K562 (cell line): ENCODE measurements at regions not wholly inside any gene's neighbourhood (a gene's known extent, or its start where the extent isn't known, plus 50 kb on each side); places are given as distances from the start of the nearest gene placed in this dataset.

Experiments used
- ATAC-seq: fragments of 200-7000 bp; cut with Tn5 transposase; 3 replicates; pipeline ENCODE4 v1.9.1; 2020; ENCODE audit warnings: moderate library complexity
- BruUV-seq: library from RNA; stranded (reverse); fragments of 400-500 nt; replicated peaks from 2 replicates; lab custom pipeline; 2021; lab: Mats Ljungman, UMichigan
- CTCF ChIA-PET: fragments of 300-600 bp; formaldehyde crosslinking; extraction: SDS; loops from one replicate; lab custom pipeline; 2021; ENCODE audit warnings: low intra/inter-chr PET ratio; lab: Yijun Ruan, JAX
- POLR2A ChIA-PET: fragments of 300-600, 350-650 bp; sonication (Branson Sonifier 250); formaldehyde crosslinking; extraction: SDS; loops from one replicate; lab custom pipeline; 2021; ENCODE audit warnings: antibody characterized with exemption, inconsistent platforms; lab: Yijun Ruan, JAX
- DNase-seq, 4 experiments: peaks; one replicate each; pipeline versions ENCODE4 v3.0.0 to v3.0.0-alpha.2; 2011 to 2018; ENCODE audit warnings: low spot score in 3 of 4, mixed read lengths in 3 of 4; ENCODE audit errors: extremely low read depth in 1 of 4
- FAIRE-seq: peaks from 2 replicates; lab custom pipeline; 2011; peaks lifted over from hg19 to GRCh38; lab: Jason Lieb, UNC
- H2AFZ ChIP-seq: 2 replicates; pipeline ENCODE4 v1.6.0; 2011; ENCODE audit warnings: low read depth, low read length, control low read depth, inconsistent platforms
- H3K27ac ChIP-seq: fragments of 200-600 bp; 3 replicates; pipeline ENCODE4 v1.8.0; 2011; ENCODE audit warnings: low read depth, mild to moderate bottlenecking, control low read depth, inconsistent platforms, low read length, moderate library complexity, mixed read lengths; ENCODE audit errors: extremely low read depth
- H3K27me3 ChIP-seq, 2 experiments: fragments of 300-600 bp in 1 of 2; 2 replicates in 1 of 2; 3 replicates in 1 of 2; pipeline versions ENCODE4 v1.6.0 to v1.8.0; 2011; ENCODE audit warnings: inconsistent platforms in 2 of 2, low read length in 2 of 2, mild to moderate bottlenecking in 1 of 2, mixed read lengths in 1 of 2, moderate library complexity in 1 of 2; ENCODE audit not compliant: control insufficient read depth in 2 of 2, insufficient read depth in 2 of 2
- H3K36me3 ChIP-seq: fragments of 300-600 bp; 3 replicates; pipeline ENCODE4 v1.8.0; 2011; ENCODE audit warnings: mild to moderate bottlenecking, low read length, inconsistent platforms; ENCODE audit not compliant: control insufficient read depth, insufficient read depth
- H3K4me1 ChIP-seq, 2 experiments: fragments of 200-600 bp in 1 of 2; replicated peaks in 1 of 2; 2 replicates in 1 of 2; 3 replicates in 1 of 2; pipeline versions ENCODE4 v1.5.1 to v1.8.0; 2011; ENCODE audit warnings: inconsistent platforms in 2 of 2, low read length in 2 of 2, mild to moderate bottlenecking in 1 of 2, mixed read lengths in 1 of 2, moderate library complexity in 1 of 2; ENCODE audit not compliant: control insufficient read depth in 2 of 2, insufficient read depth in 2 of 2
- H3K4me2 ChIP-seq: 2 replicates; pipeline ENCODE4 v1.6.1; 2011; ENCODE audit warnings: low read length, control low read depth, inconsistent platforms, mixed read lengths; ENCODE audit not compliant: insufficient read depth
- H3K4me3 ChIP-seq: fragments of 200-600 bp; sonication (generic), shearing (Covaris generic); 2 replicates; pipeline ENCODE4 v1.5.1; 2016; ENCODE audit warnings: control low read depth, inconsistent platforms
- H3K79me2 ChIP-seq: fragments of 200-600 bp; 3 replicates; pipeline ENCODE4 v1.8.0; 2011; ENCODE audit warnings: low read length, inconsistent platforms; ENCODE audit not compliant: control insufficient read depth, insufficient read depth
- H3K9ac ChIP-seq, 2 experiments: 2 replicates each; pipeline versions ENCODE4 v1.6.0 to v1.6.1; 2011; ENCODE audit warnings: low read depth in 2 of 2, low read length in 2 of 2, control low read depth in 1 of 2, inconsistent platforms in 1 of 2, mild to moderate bottlenecking in 1 of 2, mixed read lengths in 1 of 2; ENCODE audit not compliant: insufficient read depth in 1 of 2
- H3K9me1 ChIP-seq: one replicate; pipeline ENCODE4 v1.6.0; 2011; ENCODE audit warnings: inconsistent platforms, mild to moderate bottlenecking, low read length, moderate library complexity; ENCODE audit not compliant: control insufficient read depth, insufficient read depth
- H3K9me3 ChIP-seq: replicated peaks from 2 replicates; pipeline ENCODE4 v1.5.1; 2011; ENCODE audit warnings: low read depth, low read length, inconsistent platforms; ENCODE audit not compliant: control insufficient read depth, insufficient read depth
- H4K20me1 ChIP-seq: replicated peaks from 2 replicates; pipeline ENCODE4 v1.6.1; 2011; ENCODE audit warnings: low read length, inconsistent platforms, mixed read lengths; ENCODE audit not compliant: control insufficient read depth, insufficient read depth
- BCOR ChIP-seq: fragments of 450-650 bp; IDR thresholded peaks from 2 replicates; pipeline ENCODE4 v1.6.1; 2016
- HDAC8 ChIP-seq: fragments of 450-650 bp; IDR thresholded peaks from 2 replicates; pipeline ENCODE4 v1.6.1; 2016; ENCODE audit warnings: mild to moderate bottlenecking, missing genetic modification characterization, moderate library complexity, missing compliant biosample characterization
- HDGF ChIP-seq: fragments of 450-650 bp; IDR thresholded peaks from 2 replicates; pipeline ENCODE4 v1.6.1; 2016
- KDM1A ChIP-seq, 2 experiments: fragments of 450-650 bp; IDR thresholded peaks; 2 replicates each; pipeline ENCODE4 v1.6.1; 2016; ENCODE audit warnings: mild to moderate bottlenecking in 2 of 2
- NEUROD1 ChIP-seq: fragments of 150-350 bp; IDR thresholded peaks from 2 replicates; pipeline ENCODE4 v1.6.1; 2014; ENCODE audit warnings: borderline replicate concordance, low read length, low read depth; ENCODE audit not compliant: partially characterized antibody
- PHTF2 ChIP-seq: fragments of 250-450 bp; sonication (Bioruptor Pico); IDR thresholded peaks from 2 replicates; pipeline ENCODE4 v1.5.0; 2021; ENCODE audit warnings: mild to moderate bottlenecking
- POLR2AphosphoS5 ChIP-seq: IDR thresholded peaks from 2 replicates; pipeline ENCODE4 v1.6.1; 2011; ENCODE audit warnings: mild to moderate bottlenecking, low read depth, low read length, moderate library complexity; ENCODE audit not compliant: control insufficient read depth, insufficient read depth
- RBM17 ChIP-seq: fragments of 200-400 bp; formaldehyde crosslinking; IDR thresholded peaks from 2 replicates; pipeline ENCODE4 v1.6.1; 2017; ENCODE audit warnings: low read depth, mild to moderate bottlenecking, low read length, borderline replicate concordance
- SIRT6 ChIP-seq: IDR thresholded peaks from one replicate; pipeline ENCODE4 v1.6.1; 2012; ENCODE audit warnings: low read depth, mild to moderate bottlenecking, control low read depth, inconsistent platforms, low read length, moderate library complexity
- SMARCC2 ChIP-seq: fragments of 450-650 bp; IDR thresholded peaks from 2 replicates; pipeline ENCODE4 v1.6.1; 2017; ENCODE audit warnings: antibody characterized with exemption, moderate library complexity, mild to moderate bottlenecking, low read depth
- SREBF1 ChIP-seq: fragments of 150-350 bp; IDR thresholded peaks from 2 replicates; pipeline ENCODE4 v1.6.1; 2014; ENCODE audit warnings: antibody characterized with exemption, low read depth, low read length, borderline replicate concordance
- ZNF780A ChIP-seq: fragments of 250-450 bp; sonication (Bioruptor Pico); IDR thresholded peaks from 2 replicates; pipeline ENCODE4 v1.5.0; 2021; ENCODE audit warnings: mild to moderate bottlenecking
- WGBS: fragments of 100-300 bp; shearing (Covaris generic); methylation state at CpG from one replicate; pipeline ENCODE4 v1.1.6; 2016; ENCODE audit warnings: low coverage, mixed read lengths; ENCODE audit not compliant: insufficient coverage; ENCODE audit errors: missing lambda C conversion rate; 5-methylcytosine and 5-hydroxymethylcytosine counted together
- in situ Hi-C: fragments of 300-500 bp; cut with MboI; formaldehyde crosslinking; loops from 4 replicates; pipeline ENCODE4 v1.15.0; 2018; ENCODE audit warnings: inconsistent platforms, mixed read lengths
- intact Hi-C: fragments of 100-400 bp; cut with micrococcal nuclease; formaldehyde crosslinking; loops from 2 replicates; pipeline ENCODE4 v1.14.2; 2022
- TF ChIP-seq, protein P1 (sequence below): sonication (generic); formaldehyde crosslinking; IDR thresholded peaks from 2 replicates; pipeline ENCODE4 v1.8.0; 2022; ENCODE audit warnings: mild to moderate bottlenecking, missing genetic modification reagents
- TF ChIP-seq, protein P2 (sequence below): fragments of 250-450 bp; sonication (Bioruptor Pico); IDR thresholded peaks from 2 replicates; pipeline ENCODE4 v1.8.0; 2022; ENCODE audit warnings: moderate library complexity, mild to moderate bottlenecking, inconsistent platforms
- TF ChIP-seq, protein P3 (sequence below): fragments of 450-650 bp; IDR thresholded peaks from 2 replicates; pipeline ENCODE4 v1.6.1; 2017; ENCODE audit warnings: antibody characterized with exemption

DNA sequence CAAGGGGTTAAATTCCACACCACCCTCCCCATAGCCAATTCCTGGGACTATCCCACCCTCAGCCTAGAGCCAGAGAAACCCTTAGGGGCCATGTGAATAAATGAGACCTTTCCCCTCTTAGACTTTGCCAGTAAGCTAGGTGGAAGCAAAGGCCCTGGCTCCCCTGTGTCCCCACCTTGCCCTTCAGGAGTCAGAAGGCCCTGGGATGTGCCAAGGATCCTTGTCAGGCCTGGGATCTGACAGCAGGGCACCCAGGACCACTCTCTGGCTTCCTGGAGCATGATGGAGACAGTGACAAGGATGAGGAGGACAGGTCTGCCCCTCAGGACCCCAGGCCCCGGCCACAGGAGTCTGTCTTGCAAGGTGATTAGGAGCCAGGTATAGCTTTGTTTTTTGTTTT lies 125.0 kb upstream of the HAND1 start (continued):
- TF ChIP-seq, protein P1, sequence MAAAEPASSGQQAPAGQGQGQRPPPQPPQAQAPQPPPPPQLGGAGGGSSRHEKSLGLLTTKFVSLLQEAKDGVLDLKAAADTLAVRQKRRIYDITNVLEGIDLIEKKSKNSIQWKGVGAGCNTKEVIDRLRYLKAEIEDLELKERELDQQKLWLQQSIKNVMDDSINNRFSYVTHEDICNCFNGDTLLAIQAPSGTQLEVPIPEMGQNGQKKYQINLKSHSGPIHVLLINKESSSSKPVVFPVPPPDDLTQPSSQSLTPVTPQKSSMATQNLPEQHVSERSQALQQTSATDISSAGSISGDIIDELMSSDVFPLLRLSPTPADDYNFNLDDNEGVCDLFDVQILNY (CRISPR knock-in tag), result no peak

DNA sequence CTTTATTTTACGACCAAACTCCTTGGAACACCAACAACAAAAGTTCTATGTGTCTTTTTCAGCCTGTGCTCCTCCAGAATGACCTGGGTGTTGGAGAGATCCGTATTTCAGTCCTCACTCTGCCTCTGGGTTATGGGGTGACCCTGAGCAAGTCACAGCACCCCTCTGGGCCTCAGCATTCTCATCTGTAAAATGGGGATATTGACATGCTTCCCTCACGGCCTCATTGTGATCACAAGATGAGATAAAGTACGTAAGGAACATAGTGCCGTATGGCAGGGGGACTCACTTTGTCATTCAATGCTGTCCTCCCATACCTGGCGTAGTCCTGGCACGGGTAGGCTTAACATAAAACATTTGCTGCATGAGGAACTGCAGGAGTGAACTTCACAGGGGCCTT lies 123.0 kb upstream of the HAND1 start:
- Histone ChIP-seq H2AFZ (no peak overlapping the region), H3K4me2 (no peak overlapping the region), H3K36me3 (no peaks in the 10 kb centered on the region), H3K9me1 (no peaks in the 10 kb centered on the region), H3K79me2 (no peaks in the 10 kb centered on the region), H3K9ac (no peak overlapping the region), H4K20me1 (0 out of 2 replicates have a peak, but pooled peaks cover 3% of the 10 kb centered on the region), H3K4me3 (no peak overlapping the region), H3K27me3 (peaks cover 14 to 19% of the 10 kb centered on the region in 2 experiments; a peak in 4 of 5 replicates), H3K27ac (no peak overlapping the region), H3K9me3 (no peaks in the 10 kb centered on the region), H3K4me1 (peaks cover 0 to 4% of the 10 kb centered on the region in 2 experiments; a peak in 1 of 5 replicates)
- BruUV-seq, result no TSS peak
- CTCF ChIA-PET, result no interaction called here
- intact Hi-C loops, result no loop called here
- in situ Hi-C loops, result loop anchor here (10.0 kb wide), 2 partner anchors 526 to 636 kb away; no protein-coding TSS in a partner anchor
- DNase-seq (no peak), ATAC-seq (no peak), FAIRE-seq (no peak)
- WGBS, result 0% methylated on average over 7 of the region's 7 CpGs
- POLR2A ChIA-PET, result no interaction called here
- TF ChIP-seq SREBF1 (no peak), PHTF2 (CRISPR knock-in tag) (no peak), SIRT6 (no peak), HDAC8 (tag) (no peak), RBM17 (no peak), HDGF (no peak), NEUROD1 (no peak), ZNF780A (CRISPR knock-in tag) (no peak), BCOR (peak; percentile 53; the same call in 1 of the 2 replicates), SMARCC2 (no peak), KDM1A (IDR thresholded peaks at IDR 0.05) (0 out of 4 replicates have a peak, but pooled peaks of 1 of the 2 experiments have one; percentile 26), POLR2AphosphoS5 (no peak)
- TF ChIP-seq, protein P2, sequence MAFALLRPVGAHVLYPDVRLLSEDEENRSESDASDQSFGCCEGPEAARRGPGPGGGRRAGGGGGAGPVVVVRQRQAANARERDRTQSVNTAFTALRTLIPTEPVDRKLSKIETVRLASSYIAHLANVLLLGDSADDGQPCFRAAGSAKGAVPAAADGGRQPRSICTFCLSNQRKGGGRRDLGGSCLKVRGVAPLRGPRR (CRISPR knock-in tag), result no peak
- TF ChIP-seq, protein P3, sequence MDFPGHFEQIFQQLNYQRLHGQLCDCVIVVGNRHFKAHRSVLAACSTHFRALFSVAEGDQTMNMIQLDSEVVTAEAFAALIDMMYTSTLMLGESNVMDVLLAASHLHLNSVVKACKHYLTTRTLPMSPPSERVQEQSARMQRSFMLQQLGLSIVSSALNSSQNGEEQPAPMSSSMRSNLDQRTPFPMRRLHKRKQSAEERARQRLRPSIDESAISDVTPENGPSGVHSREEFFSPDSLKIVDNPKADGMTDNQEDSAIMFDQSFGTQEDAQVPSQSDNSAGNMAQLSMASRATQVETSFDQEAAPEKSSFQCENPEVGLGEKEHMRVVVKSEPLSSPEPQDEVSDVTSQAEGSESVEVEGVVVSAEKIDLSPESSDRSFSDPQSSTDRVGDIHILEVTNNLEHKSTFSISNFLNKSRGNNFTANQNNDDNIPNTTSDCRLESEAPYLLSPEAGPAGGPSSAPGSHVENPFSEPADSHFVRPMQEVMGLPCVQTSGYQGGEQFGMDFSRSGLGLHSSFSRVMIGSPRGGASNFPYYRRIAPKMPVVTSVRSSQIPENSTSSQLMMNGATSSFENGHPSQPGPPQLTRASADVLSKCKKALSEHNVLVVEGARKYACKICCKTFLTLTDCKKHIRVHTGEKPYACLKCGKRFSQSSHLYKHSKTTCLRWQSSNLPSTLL, result no peak
